Neural cell (in vitro differentiated cells): ENCODE measurements at regions not wholly inside any gene's neighbourhood (a gene's known extent, or its start where the extent isn't known, plus 50 kb on each side); places are given as distances from the start of the nearest gene placed in this dataset.
A peak's percentile ranks its signal among the peaks of the same experiment; 100 is the strongest.

ENCODE experiments used
- CTCF ChIP-seq: fragments of 450-650 bp; IDR thresholded peaks from 2 replicates; pipeline ENCODE4 v1.5.1; 2014; ENCODE audit warnings: antibody characterized with exemption, mild to moderate bottlenecking, moderate library complexity; ENCODE audit not compliant: poor library complexity, severe bottlenecking
- EP300 ChIP-seq: fragments of 450-650 bp; conservative IDR thresholded peaks from 2 replicates; pipeline ENCODE4 v1.6.1; 2014; ENCODE audit warnings: antibody characterized with exemption, mild to moderate bottlenecking, moderate library complexity; ENCODE audit not compliant: poor library complexity, severe bottlenecking
- EZH2 ChIP-seq: fragments of 200-600, 300-800 bp; shearing (Covaris generic), sonication (generic); IDR thresholded peaks from 2 replicates; pipeline ENCODE4 v1.6.1; 2014; ENCODE audit warnings: antibody characterized with exemption, low read length, borderline replicate concordance, mild to moderate bottlenecking; ENCODE audit not compliant: insufficient read depth, poor library complexity, severe bottlenecking
- MXI1 ChIP-seq: fragments of 450-650 bp; conservative IDR thresholded peaks from 2 replicates; pipeline ENCODE4 v1.6.1; 2014; ENCODE audit warnings: antibody characterized with exemption, mild to moderate bottlenecking; ENCODE audit not compliant: poor library complexity, severe bottlenecking
- POLR2AphosphoS5 ChIP-seq: IDR thresholded peaks from 2 replicates; pipeline ENCODE4 v1.6.1; 2012
- RAD21 ChIP-seq: fragments of 450-650 bp; conservative IDR thresholded peaks from 2 replicates; pipeline ENCODE4 v1.6.1; 2014; ENCODE audit warnings: antibody characterized with exemption, mild to moderate bottlenecking, moderate library complexity
- REST ChIP-seq: IDR thresholded peaks from 2 replicates; pipeline ENCODE4 v1.6.1; 2012; ENCODE audit warnings: borderline replicate concordance
- SMC3 ChIP-seq: fragments of 450-650 bp; conservative IDR thresholded peaks from 2 replicates; pipeline ENCODE4 v1.6.1; 2014; ENCODE audit warnings: antibody characterized with exemption, mild to moderate bottlenecking, moderate library complexity; ENCODE audit not compliant: poor library complexity
- TAF1 ChIP-seq: IDR thresholded peaks from 2 replicates; pipeline ENCODE4 v1.6.1; 2012; ENCODE audit warnings: low read depth

- TF ChIP-seq TAF1 (no peak), CTCF (peak; percentile 35), RAD21 (peak; percentile 41), POLR2AphosphoS5 (no peak), REST (no peak), EZH2 (no peak), SMC3 (no peak), MXI1 (no peak), EP300 (no peak)
Observed at GRCh38 chr18:28961669-28962228, 784.8 kb upstream of the CDH2 start.
